Central memory CD4-positive, alpha-beta T cell (primary cell): ENCODE measurements at regions not wholly inside any gene's neighbourhood (a gene's known extent, or its start where the extent isn't known, plus 50 kb on each side); places are given as distances from the start of the nearest gene placed in this dataset.
A peak's percentile ranks its signal among the peaks of the same experiment; 100 is the strongest.

Experiments used
- DNase-seq: peaks from one replicate; pipeline ENCODE4 v3.0.0; 2022

DNA sequence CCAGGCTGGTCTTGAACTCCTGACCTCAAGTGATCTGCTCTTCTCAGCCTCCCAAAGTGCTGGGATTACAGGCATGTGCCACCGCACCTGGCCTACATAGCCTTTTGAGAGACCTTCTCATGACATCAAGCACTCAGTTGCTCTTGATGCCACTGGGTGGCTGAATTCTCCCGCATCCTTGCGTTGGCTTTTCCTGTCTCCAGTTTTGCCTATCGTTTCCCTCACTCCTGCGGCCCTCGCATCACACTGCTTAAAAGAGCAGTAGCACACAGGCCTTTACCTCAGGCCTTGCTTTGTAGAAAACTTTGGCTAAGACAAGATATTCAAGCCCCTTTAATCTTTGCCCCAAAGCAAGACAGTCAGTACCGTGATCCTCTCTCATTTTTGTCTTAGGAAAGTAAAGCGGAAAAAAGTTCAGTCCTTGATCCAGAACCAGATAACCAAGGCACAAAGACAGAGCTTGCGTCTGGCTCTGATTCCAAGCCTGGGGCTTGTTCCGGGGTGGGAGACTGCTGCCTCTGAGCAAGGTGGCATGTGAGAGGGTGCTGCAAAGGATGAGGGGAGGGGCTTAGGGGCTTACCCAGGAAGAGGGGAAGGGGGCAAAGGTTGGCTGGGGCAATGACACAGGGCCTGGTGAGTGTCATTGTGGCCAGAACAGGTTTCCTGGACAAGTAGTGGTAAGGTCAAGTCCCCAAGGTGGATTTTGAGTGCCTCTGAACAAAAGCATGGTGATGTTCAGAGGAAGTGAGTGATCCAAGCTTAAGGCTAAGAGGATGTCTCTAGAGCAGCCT, 175.0 kb upstream of the TLE3 start:
- no peak for DNase-seq

- DNase-seq, result no peak
These were observed 173.8 kb upstream of the TLE3 start for GRCh38 chr15:70271422-70272088.

GRCh38 chr15:70270752-70271111, 173.0 kb upstream of the TLE3 start:
- DNase-seq, result no peak

DNA sequence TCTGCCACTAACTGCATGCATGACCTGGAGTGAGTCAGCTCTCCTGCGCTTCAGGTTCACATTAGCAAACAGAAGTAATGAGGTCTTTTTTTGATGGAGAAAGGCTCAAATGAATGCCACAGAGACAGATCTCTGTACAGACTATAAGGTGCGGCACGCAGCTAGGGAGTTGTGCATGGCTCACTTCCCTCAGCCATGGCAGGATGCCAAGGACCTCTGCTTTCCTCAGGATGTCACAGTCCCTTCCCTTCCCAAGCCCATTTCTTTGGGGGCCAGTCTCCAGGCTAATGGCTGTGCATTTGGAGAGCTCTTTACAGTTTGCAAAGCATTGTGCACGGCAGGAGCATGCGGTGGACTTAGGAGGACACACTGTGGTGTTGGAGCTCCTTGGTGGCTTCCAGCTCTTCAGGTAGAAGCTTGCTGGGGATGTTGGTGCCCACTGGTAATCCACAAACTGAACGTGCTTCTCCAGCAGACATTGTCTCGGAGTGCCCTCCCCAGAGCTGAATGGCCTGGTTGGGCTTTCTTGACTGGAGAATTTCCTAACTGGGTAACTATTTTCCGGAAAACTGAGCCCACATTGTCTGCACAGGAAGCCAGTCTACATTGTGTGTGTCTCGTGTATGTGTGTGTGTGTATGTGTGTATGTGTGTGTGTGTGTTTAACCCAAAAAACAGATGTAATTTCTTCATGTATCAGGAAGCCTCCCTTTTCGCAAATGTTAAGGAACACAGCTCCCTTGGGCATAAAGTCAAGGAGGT, 172.5 kb upstream of the TLE3 start:
- DNase-seq, result no peak

DNA sequence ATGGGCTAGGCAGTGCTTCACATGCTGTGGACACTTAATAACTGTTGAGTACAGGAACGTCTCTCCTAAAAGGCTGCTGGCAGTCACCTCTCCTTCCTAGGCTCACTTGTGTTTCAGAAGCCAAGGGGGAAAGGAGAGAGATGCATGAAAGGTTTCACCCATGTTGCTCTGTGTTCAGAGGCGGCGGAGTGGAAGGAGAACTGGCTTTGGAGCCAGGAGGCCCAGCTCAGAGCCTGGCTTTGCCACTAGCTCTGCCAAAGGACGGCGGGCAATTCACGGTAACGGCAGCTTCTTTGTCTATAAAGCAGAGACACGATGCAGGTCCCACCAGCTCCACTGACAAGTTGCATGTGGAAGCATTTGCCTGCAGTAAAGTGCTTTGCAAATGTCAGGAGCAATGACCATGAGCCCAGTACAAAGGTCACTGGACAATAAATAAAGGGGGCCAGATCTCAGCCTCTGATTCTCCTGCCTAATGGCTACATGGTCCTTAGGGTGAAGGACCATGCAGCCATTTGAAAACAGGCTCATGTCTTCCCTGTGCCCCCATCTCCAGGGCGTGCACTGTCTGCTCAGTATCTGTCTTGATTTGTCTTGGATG, 171.7 kb upstream of the TLE3 start:
- no peak for DNase-seq

DNA sequence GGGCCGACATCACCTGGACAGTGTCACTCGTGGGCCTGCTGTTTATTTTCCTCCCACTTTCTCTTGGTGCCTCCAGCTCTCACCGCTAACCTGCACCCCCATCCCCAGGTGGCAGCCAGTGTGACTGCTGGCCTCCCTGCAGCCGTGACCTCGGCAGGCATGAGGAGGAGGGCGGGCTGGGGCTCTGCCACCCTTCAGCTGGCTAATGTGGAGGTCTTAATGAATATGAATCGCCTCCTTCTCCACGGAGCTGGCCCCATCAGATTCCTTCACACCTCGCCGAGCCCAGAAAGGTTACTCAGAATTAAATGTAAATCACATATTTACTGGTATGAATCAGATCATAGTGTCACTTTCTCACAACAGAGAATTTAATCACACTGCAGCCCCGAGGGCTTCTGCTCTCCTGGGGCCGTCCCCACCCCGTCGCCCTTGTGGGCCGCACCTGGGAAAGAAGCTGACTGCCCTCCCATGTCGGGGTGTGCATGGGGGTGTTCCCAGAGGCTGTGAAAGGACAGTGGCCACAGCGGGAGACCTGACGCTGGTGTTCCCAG, 171.1 kb upstream of the TLE3 start:
- no peak for DNase-seq

DNA sequence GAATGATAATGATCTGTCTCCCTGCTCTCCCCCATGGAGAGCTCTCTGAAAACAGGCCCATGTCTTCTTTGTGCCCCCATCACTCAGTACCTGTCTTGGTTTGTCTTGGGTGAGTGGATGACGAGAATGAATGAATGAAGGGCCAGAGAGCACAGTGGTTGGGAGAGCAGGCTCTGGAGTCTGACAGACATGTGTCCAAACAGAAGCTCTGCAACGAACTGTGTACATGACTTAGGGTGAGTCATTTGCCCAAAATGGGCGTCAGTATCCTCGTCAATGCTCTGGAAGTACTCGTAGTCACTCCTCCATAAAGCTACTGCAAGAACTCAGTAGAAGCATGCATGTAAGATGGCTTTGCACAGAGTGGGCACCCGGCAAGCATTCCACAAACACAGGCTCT, 170.2 kb upstream of the TLE3 start:
- no peak for DNase-seq

DNA sequence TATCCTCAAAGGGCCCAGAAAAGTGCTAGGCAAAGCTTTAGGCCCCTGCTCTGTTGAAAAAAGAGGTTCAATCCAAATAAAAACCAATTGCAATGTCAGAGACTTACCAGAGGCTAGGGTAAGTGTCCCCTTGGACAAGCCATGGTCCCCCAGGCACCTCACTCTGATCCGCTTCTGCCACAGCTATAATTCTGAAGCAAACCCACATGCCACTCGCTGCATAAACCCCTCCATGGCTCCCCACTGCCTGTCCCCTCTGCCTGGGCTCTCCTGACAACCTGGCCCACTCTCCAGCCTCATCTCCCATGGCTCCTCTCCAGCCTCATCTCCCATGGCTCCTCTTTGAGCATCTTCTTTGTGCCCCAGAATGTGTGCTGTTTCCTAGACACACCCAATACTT, 169.6 kb upstream of the TLE3 start:
- no peak for DNase-seq

- no peak for DNase-seq
These were observed 168.8 kb upstream of the TLE3 start for GRCh38 chr15:70266412-70267121.

GRCh38 chr15:70265986-70266385, 168.3 kb upstream of the TLE3 start:
- no peak for DNase-seq

- DNase-seq, result no peak
These were observed 167.8 kb upstream of the TLE3 start for GRCh38 chr15:70265466-70265978.

DNA sequence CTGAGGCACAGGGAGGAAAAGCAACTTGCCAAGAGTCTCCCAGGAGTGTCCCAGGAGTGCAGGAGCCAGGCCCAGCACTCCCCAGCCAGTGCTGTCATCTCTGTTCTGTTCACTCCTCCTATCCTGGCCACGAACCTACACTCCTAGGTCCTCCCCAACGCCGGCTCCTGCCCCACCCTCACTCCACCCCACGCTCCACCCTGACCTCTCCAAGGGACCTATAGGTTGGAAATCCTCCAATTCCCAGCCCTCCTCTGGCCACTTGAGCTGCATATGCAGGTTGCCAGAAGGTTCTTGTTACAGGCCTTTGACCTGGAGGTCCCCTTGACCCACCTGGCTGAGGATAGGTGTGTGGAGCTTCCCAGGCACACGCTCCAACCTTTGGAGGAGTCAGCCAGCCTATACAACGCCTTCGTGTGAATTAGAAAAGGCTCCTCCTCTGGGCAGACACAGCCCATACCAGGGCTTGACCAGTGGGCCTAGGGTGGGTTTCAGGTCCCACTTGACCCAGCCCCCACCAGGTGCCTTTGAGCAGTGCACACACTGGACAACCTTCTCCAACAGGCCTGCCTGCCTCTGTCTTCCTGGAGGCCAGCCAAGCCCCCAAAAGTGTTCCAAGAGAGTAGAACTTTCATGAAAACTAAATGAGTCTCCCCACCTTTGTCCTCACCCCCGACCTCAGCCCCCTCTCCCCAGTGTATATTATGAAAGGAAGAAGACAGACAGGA, 167.2 kb upstream of the TLE3 start:
- no peak for DNase-seq

- DNase-seq, result no peak
These were observed 166.4 kb upstream of the TLE3 start for GRCh38 chr15:70264014-70264582.

DNA sequence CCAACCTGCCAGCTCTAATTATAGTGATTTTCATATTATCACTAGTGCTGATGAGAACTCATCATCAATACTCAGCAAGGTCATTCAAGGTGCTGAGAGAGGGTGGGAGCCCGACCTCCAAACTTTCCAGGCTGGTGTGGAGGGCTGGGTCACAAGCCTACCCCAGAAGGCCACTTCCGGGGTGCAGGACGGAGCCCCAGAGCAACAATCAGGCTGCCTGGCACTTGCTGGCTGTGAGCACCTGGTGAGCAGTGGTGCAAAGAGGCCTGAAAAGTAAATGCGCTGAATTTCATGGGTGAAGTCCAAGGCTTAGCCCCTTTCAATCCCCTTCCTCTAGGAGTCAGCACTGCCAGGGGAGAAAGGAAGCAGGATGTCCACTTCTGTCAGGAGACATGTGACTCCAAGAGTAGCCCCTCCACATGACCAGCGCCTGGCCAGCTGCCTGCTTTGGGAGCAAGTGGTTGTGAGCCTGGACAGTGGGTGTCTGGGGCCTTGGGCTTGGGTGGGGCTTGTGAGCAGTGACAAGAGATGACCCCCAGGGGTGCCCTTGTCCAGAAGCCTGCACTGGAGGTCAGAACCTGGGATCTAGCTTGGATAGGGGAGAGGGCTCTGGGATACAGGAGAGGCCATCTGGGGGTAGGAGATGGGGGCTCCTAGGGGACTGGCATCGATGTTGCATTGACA, 165.0 kb upstream of the TLE3 start:
- no peak for DNase-seq

DNA sequence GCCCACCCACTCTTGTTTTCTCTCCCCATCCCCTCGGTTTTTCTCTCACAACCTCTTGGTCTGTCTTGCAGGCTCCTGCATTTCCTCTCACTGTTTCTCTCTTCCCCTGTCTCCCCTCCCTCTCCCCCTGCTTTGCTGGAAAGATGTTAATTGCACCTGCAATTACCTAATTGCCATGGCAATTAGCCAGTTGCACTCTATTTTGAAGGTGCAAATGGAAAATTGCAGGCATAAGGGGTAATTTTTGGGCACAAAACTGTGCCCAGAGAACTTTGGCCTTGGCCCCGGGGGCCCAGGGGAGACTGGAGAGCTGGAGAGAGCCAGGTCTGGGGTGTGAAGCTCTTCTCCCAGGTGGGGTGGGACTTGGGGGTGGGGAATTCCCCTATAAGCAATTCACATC, 164.5 kb upstream of the TLE3 start:
- DNase-seq, result no peak

- DNase-seq, result no peak
These were observed 163.4 kb upstream of the TLE3 start for GRCh38 chr15:70261083-70261482.

GRCh38 chr15:70260580-70260979, 162.9 kb upstream of the TLE3 start:
- DNase-seq, result no peak

DNA sequence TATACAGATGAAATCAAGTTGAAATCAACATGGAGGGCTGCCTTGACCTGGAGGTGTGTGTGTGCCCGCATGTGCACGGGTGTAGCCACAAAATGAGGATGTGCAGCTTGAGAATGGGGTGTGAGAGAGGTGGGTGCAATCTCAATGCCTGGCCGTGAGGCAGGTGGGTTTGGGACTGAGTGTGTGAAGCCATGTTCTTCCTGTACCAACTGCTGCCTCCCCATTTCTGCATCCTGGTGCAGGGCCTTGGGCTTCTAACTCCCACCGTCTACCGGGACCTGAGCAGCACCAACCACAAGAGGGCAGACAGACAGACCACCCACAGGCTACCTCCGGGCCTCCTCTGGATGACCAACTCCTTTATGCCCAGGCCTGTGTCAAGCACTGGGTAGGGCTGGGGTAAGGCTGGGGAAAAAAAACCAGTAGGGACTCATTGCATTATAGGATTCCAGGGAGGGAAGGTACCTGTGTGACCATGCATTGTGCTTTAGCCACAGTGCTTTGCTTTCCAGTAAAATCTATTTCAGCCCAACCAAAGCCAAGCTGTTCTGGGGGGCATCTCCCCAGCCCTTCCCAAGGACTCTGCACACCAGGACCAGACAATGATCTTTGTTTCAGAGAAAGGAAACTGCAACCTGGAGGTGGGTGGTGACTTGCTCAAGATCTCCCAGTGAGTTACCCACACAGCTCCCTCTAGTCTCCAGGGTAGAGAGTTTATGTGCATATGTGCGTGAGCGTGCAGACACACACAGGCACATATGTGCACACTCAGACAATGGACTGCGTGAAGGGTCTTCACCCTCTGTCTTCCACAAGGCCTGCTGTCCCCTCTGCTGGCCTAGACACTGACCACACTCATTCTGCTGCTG, 162.2 kb upstream of the TLE3 start:
- no peak for DNase-seq

DNA sequence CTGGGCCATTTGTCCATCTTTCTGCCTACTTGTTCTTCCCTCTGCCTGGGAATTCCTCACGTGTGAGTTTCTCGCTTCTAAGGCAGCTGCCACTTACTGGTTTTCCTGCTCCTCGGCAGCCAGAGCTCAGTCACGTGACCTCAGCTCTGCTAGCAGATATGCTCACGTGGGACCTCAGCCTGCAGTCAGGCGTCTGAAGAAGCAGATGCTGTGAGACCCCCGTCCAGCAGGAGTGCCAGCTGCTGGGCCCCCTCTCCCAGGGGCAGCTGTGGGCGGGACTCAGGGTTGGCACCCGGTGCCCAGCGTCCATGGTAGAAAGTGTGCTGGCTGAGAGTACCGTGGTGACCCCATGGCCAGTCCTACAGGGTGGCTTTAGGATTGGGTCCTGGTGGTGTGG, 161.3 kb upstream of the TLE3 start:
- peak; percentile 45 for DNase-seq
